Embryonic facial prominence (tissue), 1 donor: ENCODE measurements at regions not wholly inside any gene's neighbourhood (a gene's known extent, or its start where the extent isn't known, plus 50 kb on each side); places are given as distances from the start of the nearest gene placed in this dataset.

Experiments
- DNase-seq: peaks from one replicate; pipeline ENCODE4 v3.0.0-alpha.2; 2016; ENCODE audit errors: extremely low spot score

GRCh38 chr4:126028876-126029275 is 714.1 kb downstream of the FAT4 start:
- no peak for DNase-seq

GRCh38 chr4:126037231-126037630 is 722.5 kb downstream of the FAT4 start:
- no peak for DNase-seq

GRCh38 chr4:126038502-126039144 is 723.9 kb downstream of the FAT4 start:
- DNase-seq, result no peak

- DNase-seq, result no peak
These were observed 731.4 kb downstream of the FAT4 start for GRCh38 chr4:126046081-126046614.

GRCh38 chr4:126047114-126047513 is 732.4 kb downstream of the FAT4 start:
- DNase-seq, result no peak

- peak; percentile 78 for DNase-seq
These were observed 737.1 kb downstream of the FAT4 start for GRCh38 chr4:126051689-126052424.

GRCh38 chr4:126056116-126056650 is 741.4 kb downstream of the FAT4 start:
- DNase-seq, result no peak

GRCh38 chr4:126057371-126057770 is 742.6 kb downstream of the FAT4 start:
- no peak for DNase-seq

- no peak for DNase-seq
These were observed 743.8 kb downstream of the FAT4 start for GRCh38 chr4:126058596-126058995.

- DNase-seq, result no peak
These were observed 746.9 kb downstream of the FAT4 start for GRCh38 chr4:126061655-126062054.

GRCh38 chr4:126065016-126065415 is 750.3 kb downstream of the FAT4 start:
- DNase-seq, result no peak

- DNase-seq, result peak; percentile 38
These were observed 756.9 kb downstream of the FAT4 start for GRCh38 chr4:126071346-126072333.

- no peak for DNase-seq
These were observed 766.6 kb downstream of the FAT4 start for GRCh38 chr4:126081336-126081735.

GRCh38 chr4:126086041-126086440 is 771.3 kb downstream of the FAT4 start:
- no peak for DNase-seq

GRCh38 chr4:126087101-126087500 is 772.3 kb downstream of the FAT4 start:
- no peak for DNase-seq

GRCh38 chr4:126097155-126097799 is 782.5 kb downstream of the FAT4 start:
- no peak for DNase-seq

- no peak for DNase-seq
These were observed 791.9 kb downstream of the FAT4 start for GRCh38 chr4:126106658-126107057.

- DNase-seq, result no peak
These were observed 795.1 kb downstream of the FAT4 start for GRCh38 chr4:126109836-126110235.

- DNase-seq, result no peak
These were observed 798.3 kb downstream of the FAT4 start for GRCh38 chr4:126113058-126113457.

GRCh38 chr4:126123611-126124325 is 809.0 kb downstream of the FAT4 start:
- no peak for DNase-seq

GRCh38 chr4:126124818-126125217 is 810.1 kb downstream of the FAT4 start:
- DNase-seq, result no peak
